H1 (cell line): ENCODE measurements at regions not wholly inside any gene's neighbourhood (a gene's known extent, or its start where the extent isn't known, plus 50 kb on each side); places are given as distances from the start of the nearest gene placed in this dataset.

ENCODE experiments used
- CTBP2 ChIP-seq: IDR thresholded peaks from 2 replicates; pipeline ENCODE4 v1.7.0; 2011; ENCODE audit warnings: borderline replicate concordance, mild to moderate bottlenecking, moderate library complexity, mixed read lengths, low read length; ENCODE audit not compliant: insufficient read depth, insufficient read length
- SRF ChIP-seq: IDR thresholded peaks from 2 replicates; pipeline ENCODE4 v1.6.1; 2011; ENCODE audit warnings: mild to moderate bottlenecking, low read depth, low read length, moderate library complexity

GRCh38 chr18:22065311-22065710, 104.1 kb upstream of the GATA6 start (continued):
- no peak for TF ChIP-seq SRF
- no peak for TF ChIP-seq CTBP2
